SK-N-MC (cell line): ENCODE measurements at regions not wholly inside any gene's neighbourhood (a gene's known extent, or its start where the extent isn't known, plus 50 kb on each side); places are given as distances from the start of the nearest gene placed in this dataset.
A peak's percentile ranks its signal among the peaks of the same experiment; 100 is the strongest.

Experiments used
- DNase-seq: peaks from one replicate; pipeline ENCODE4 v3.0.0-alpha.2; 2011; ENCODE audit warnings: low read depth, low spot score
- H3K27ac ChIP-seq: fragments of 200-600 bp; sonication (generic); 2 replicates; pipeline ENCODE4 v1.5.1; 2016; ENCODE audit warnings: mixed run types
- H3K36me3 ChIP-seq: fragments of 200-600 bp; sonication (generic); 2 replicates; pipeline ENCODE4 v1.6.1; 2017; ENCODE audit warnings: antibody characterized with exemption, low read length, mixed read lengths; ENCODE audit not compliant: insufficient read depth
- H3K4me3 ChIP-seq: fragments of 200-600 bp; sonication (generic); 2 replicates; pipeline ENCODE4 v1.5.1; 2016
- H3K9ac ChIP-seq: fragments of 200-600 bp; sonication (generic); 2 replicates; pipeline ENCODE4 v1.8.0; 2017; ENCODE audit warnings: mixed run types, mixed read lengths; ENCODE audit not compliant: insufficient read length
- H3K9me3 ChIP-seq: fragments of 200-600 bp; sonication (generic); 2 replicates; pipeline ENCODE4 v1.6.1; 2017; ENCODE audit warnings: low read depth, mild to moderate bottlenecking, antibody characterized with exemption, low read length, moderate library complexity, mixed read lengths
- EZH2 ChIP-seq: fragments of 200-600 bp; sonication (generic); IDR thresholded peaks from one replicate; pipeline ENCODE4 v1.6.1; 2017; ENCODE audit warnings: antibody characterized with exemption
- FOXP2 ChIP-seq: optimal IDR thresholded peaks from 2 replicates; pipeline ENCODE3; 2011; ENCODE audit warnings: mild to moderate bottlenecking, moderate library complexity; ENCODE audit not compliant: insufficient read depth; ENCODE audit errors: extremely low read length, control extremely low read depth
- POLR2AphosphoS5 ChIP-seq: IDR thresholded peaks from 2 replicates; pipeline ENCODE4 v1.6.1; 2012; ENCODE audit warnings: mild to moderate bottlenecking, low read depth, low read length, borderline replicate concordance

GRCh38 chr1:115198938-115199337 lies 109.6 kb upstream of the TSPAN2 start:
- peak; percentile 26 for DNase-seq
- H3K36me3 ChIP-seq: no peaks in the 10 kb centered on the region
- H3K9ac ChIP-seq: no peak overlapping the region
- H3K27ac ChIP-seq: peak overlapping the region; percentile 29; the same call in 1 of the 2 replicates
- no peaks in the 10 kb centered on the region for H3K9me3 ChIP-seq
- 0 out of 2 replicates have a peak overlapping the region, but pooled peaks have one; percentile 18 for H3K4me3 ChIP-seq
- TF ChIP-seq EZH2 (no peak), POLR2AphosphoS5 (no peak), FOXP2 (no peak)

GRCh38 chr1:115196296-115196695 lies 107.0 kb upstream of the TSPAN2 start:
- no peak overlapping the region for H3K4me3 ChIP-seq

GRCh38 chr1:115194506-115194905 lies 105.2 kb upstream of the TSPAN2 start:
- TF ChIP-seq EZH2 (no peak), FOXP2 (no peak), POLR2AphosphoS5 (no peak)
- H3K9ac ChIP-seq: no peak overlapping the region
- no peak overlapping the region for H3K4me3 ChIP-seq
- no peak for DNase-seq
- no peaks in the 10 kb centered on the region for H3K9me3 ChIP-seq
- H3K36me3 ChIP-seq: no peaks in the 10 kb centered on the region
- no peak overlapping the region for H3K27ac ChIP-seq

More at GRCh38 chr1:115196296-115196695, 107.0 kb upstream of the TSPAN2 start:
- H3K36me3 ChIP-seq: no peaks in the 10 kb centered on the region
- no peak overlapping the region for H3K27ac ChIP-seq
- H3K9me3 ChIP-seq: no peaks in the 10 kb centered on the region
- no peak for DNase-seq
- H3K9ac ChIP-seq: no peak overlapping the region
- TF ChIP-seq FOXP2 (no peak), POLR2AphosphoS5 (no peak), EZH2 (no peak)

GRCh38 chr1:115193046-115193828 lies 103.9 kb upstream of the TSPAN2 start:
- Histone ChIP-seq H3K27ac (no peak overlapping the region), H3K4me3 (no peak overlapping the region), H3K9ac (no peak overlapping the region), H3K36me3 (no peaks in the 10 kb centered on the region), H3K9me3 (no peaks in the 10 kb centered on the region)
- TF ChIP-seq FOXP2: no peak
- no peak for TF ChIP-seq EZH2
- no peak for TF ChIP-seq POLR2AphosphoS5
- DNase-seq: no peak

- Histone ChIP-seq H3K36me3 (no peaks in the 10 kb centered on the region), H3K4me3 (no peak overlapping the region), H3K27ac (no peak overlapping the region), H3K9ac (no peak overlapping the region), H3K9me3 (no peaks in the 10 kb centered on the region)
- DNase-seq: no peak
- TF ChIP-seq EZH2 (no peak), FOXP2 (no peak), POLR2AphosphoS5 (no peak)
Measured at GRCh38 chr1:115192200-115192767, 103.0 kb upstream of the TSPAN2 start.

- no peak for TF ChIP-seq EZH2
- TF ChIP-seq FOXP2: no peak
- TF ChIP-seq POLR2AphosphoS5: no peak
- DNase-seq: no peak
- H3K27ac ChIP-seq: no peak overlapping the region
- no peak overlapping the region for H3K4me3 ChIP-seq
- no peak overlapping the region for H3K9ac ChIP-seq
- H3K36me3 ChIP-seq: no peaks in the 10 kb centered on the region
- H3K9me3 ChIP-seq: no peaks in the 10 kb centered on the region
Measured at GRCh38 chr1:115191691-115192090, 102.4 kb upstream of the TSPAN2 start.

GRCh38 chr1:115190540-115191170 lies 101.4 kb upstream of the TSPAN2 start:
- H3K36me3 ChIP-seq: no peaks in the 10 kb centered on the region
- TF ChIP-seq POLR2AphosphoS5 (no peak), EZH2 (no peak), FOXP2 (no peak)
- no peak overlapping the region for H3K27ac ChIP-seq
- no peaks in the 10 kb centered on the region for H3K9me3 ChIP-seq
- no peak overlapping the region for H3K4me3 ChIP-seq
- no peak for DNase-seq
- H3K9ac ChIP-seq: no peak overlapping the region

GRCh38 chr1:115189814-115190539 lies 100.7 kb upstream of the TSPAN2 start:
- TF ChIP-seq FOXP2: no peak
- TF ChIP-seq EZH2: no peak
- no peak for TF ChIP-seq POLR2AphosphoS5
- Histone ChIP-seq H3K36me3 (no peaks in the 10 kb centered on the region), H3K9ac (no peak overlapping the region), H3K27ac (no peak overlapping the region), H3K9me3 (no peaks in the 10 kb centered on the region), H3K4me3 (no peak overlapping the region)
- no peak for DNase-seq
